ENCODE measurements at regions not wholly inside any gene's neighbourhood (a gene's known extent, or its start where the extent isn't known, plus 50 kb on each side); places are given as distances from the start of the nearest gene placed in this dataset.
A peak's percentile ranks its signal among the peaks of the same experiment; 100 is the strongest.

GRCh38 chr2:153770359-153770991 is 101.2 kb upstream of the GALNT13 start:
- Histone ChIP-seq H2AK5ac (ENCODE audit: insufficient read length, low read length) (no peak overlapping the region), H3K18ac (ENCODE audit: insufficient read length, low read depth, low read length) (no peak overlapping the region), H3K79me2 (ENCODE audit: insufficient read depth, low read length) (no peaks in the 10 kb centered on the region), H2BK5ac (ENCODE audit: insufficient read length, low read length) (no peak overlapping the region), H3K23ac (ENCODE audit: insufficient read length, low read depth, low read length) (no peak overlapping the region), H4K91ac (ENCODE audit: insufficient read length, low read depth, low read length) (no peak overlapping the region), H2BK15ac (ENCODE audit: low read depth, low read length) (no peak overlapping the region), H2AFZ (ENCODE audit: low read length) (no peak overlapping the region), H2BK20ac (ENCODE audit: low read depth, low read length, poor library complexity, severe bottlenecking) (no peak overlapping the region), H3K4ac (ENCODE audit: low read depth, low read length) (no peak overlapping the region), H3T11ph (ENCODE audit: low read length) (no peak overlapping the region), H3K79me1 (ENCODE audit: insufficient read depth, low read depth, low read length, poor library complexity, severe bottlenecking) (no peaks in the 10 kb centered on the region), H3K4me2 (ENCODE audit: insufficient read depth, insufficient read length, low read length) (no peak overlapping the region), H3K4me1 (ENCODE audit: insufficient read depth, low read length) (no peaks in the 10 kb centered on the region), H3K27ac (ENCODE audit: insufficient read length, low read depth, low read length) (no peak overlapping the region), H4K8ac (replicated peaks; ENCODE audit: insufficient read length, low read depth, low read length) (no peak overlapping the region), H3K56ac (ENCODE audit: insufficient read length, low read depth, low read length) (no peak overlapping the region), H2BK12ac (ENCODE audit: insufficient read length, low read depth, low read length) (no peak overlapping the region), H3K23me2 (ENCODE audit: insufficient read length, low read depth, low read length, poor library complexity, severe bottlenecking) (no peaks in the 10 kb centered on the region), H3K27me3 (ENCODE audit: insufficient read depth, low read length) (no peaks in the 10 kb centered on the region), H3K9me3 (ENCODE audit: control insufficient read depth, low read depth, low read length) (no peaks in the 10 kb centered on the region), H3K9ac (ENCODE audit: extremely low read depth, insufficient read length, low read length) (no peak overlapping the region), H4K20me1 (ENCODE audit: control insufficient read depth, insufficient read depth, insufficient read length) (no peaks in the 10 kb centered on the region), H3K14ac (ENCODE audit: insufficient read depth, low read length) (no peak overlapping the region), H2BK120ac (ENCODE audit: low read depth, low read length, poor library complexity, severe bottlenecking) (no peak overlapping the region), H4K5ac (ENCODE audit: insufficient read length, low read depth, low read length) (no peak overlapping the region)
- TF ChIP-seq CTCF (conservative IDR thresholded peaks at IDR 0.05), result peak; percentile 76
- no peaks in the 10 kb centered on the region for H3K4me1 Mint-ChIP-seq
- H3K36me3 Mint-ChIP-seq (ENCODE audit: insufficient read depth in 1 of 3, low read depth in 3 of 3), result peaks cover 2 to 12% (median 5%) of the 10 kb centered on the region in 3 experiments; a peak in 5 of 7 replicates
- peaks cover 11 to 15% of the 10 kb centered on the region in 2 experiments for H3K9me3 Mint-ChIP-seq
- DNase-seq, result peak; percentile 45
- H3K27ac Mint-ChIP-seq, result no peak overlapping the region
- no peaks in the 10 kb centered on the region for H3K27me3 Mint-ChIP-seq (ENCODE audit: low read depth)
- no CpG with 5 or more reads among the region's 4 CpGs for WGBS (ENCODE audit: extremely low coverage, insufficient read length, low lambda C conversion rate)
- H3K4me3 Mint-ChIP-seq, result no peak overlapping the region
